Endothelial cell of umbilical vein (primary cell): ENCODE measurements at regions not wholly inside any gene's neighbourhood (a gene's known extent, or its start where the extent isn't known, plus 50 kb on each side); places are given as distances from the start of the nearest gene placed in this dataset.

Source experiments
- CTCF ChIP-seq, 2 donors: IDR thresholded peaks; 1 replicate in 1 of 2; 2 replicates in 1 of 2; pipeline ENCODE4 v1.5.1; 2011; ENCODE audit warnings: low read length in 2 of 2, mild to moderate bottlenecking in 2 of 2, moderate library complexity in 2 of 2, control low read depth in 1 of 2, inconsistent platforms in 1 of 2, low read depth in 1 of 2; ENCODE audit not compliant: insufficient read depth in 1 of 2; ENCODE audit errors: extremely low read depth in 1 of 2
- MYC ChIP-seq: IDR thresholded peaks from one replicate; pipeline ENCODE4 v1.6.1; 2011; ENCODE audit warnings: mild to moderate bottlenecking, low read depth, low read length
- POLR2A ChIP-seq: IDR thresholded peaks from 2 replicates; pipeline ENCODE4 v1.6.1; 2012; ENCODE audit warnings: low read depth, mild to moderate bottlenecking, control low read depth, low read length
- POLR2AphosphoS5 ChIP-seq: IDR thresholded peaks from 2 replicates; pipeline ENCODE4 v1.6.1; 2012; ENCODE audit warnings: low read depth, mild to moderate bottlenecking, control low read depth, low read length, moderate library complexity; ENCODE audit not compliant: insufficient read depth

GRCh38 chr4:142984871-142985585 is 138.9 kb upstream of the INPP4B start:
- peak; percentile 11 to 24 for TF ChIP-seq CTCF (IDR thresholded peaks at IDR 0.05; ENCODE audit: extremely low read depth in 1 of 2, insufficient read depth in 1 of 2, low read depth in 1 of 2, low read length in 2 of 2)
- TF ChIP-seq POLR2AphosphoS5: no peak
- TF ChIP-seq POLR2A: no peak
- no peak for TF ChIP-seq MYC
